ENCODE measurements at regions not wholly inside any gene's neighbourhood (a gene's known extent, or its start where the extent isn't known, plus 50 kb on each side); places are given as distances from the start of the nearest gene placed in this dataset.

DNA sequence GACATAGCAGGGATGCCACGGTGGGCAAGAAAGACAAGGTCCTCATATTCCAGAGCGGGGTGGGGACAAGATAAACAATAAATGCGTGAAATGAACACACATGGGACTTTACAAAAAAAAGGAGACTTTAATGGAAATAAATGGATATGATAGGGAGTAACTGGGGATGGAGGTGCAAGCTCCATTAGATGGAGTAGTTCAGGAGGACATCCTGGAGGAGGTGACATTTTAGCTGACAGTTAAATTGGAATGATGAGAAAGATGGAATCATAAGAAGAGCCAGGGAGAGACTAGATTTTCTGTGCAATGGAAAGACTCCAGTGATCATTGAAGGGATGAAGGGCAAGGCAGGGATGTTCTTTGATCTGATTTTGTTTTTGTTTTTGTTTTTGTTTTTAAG, 83.6 kb upstream of the MYL10 start:
- CTCF ChIA-PET, result interaction anchor here (0.6 to 0.7 kb wide), 2 partner anchors 18 to 201 kb away, joined by 5 to 6 read pairs; no protein-coding TSS in a partner anchor
- H3K4me1 Mint-ChIP-seq (ENCODE audit: low read depth, unreplicated experiment), result no peaks in the 10 kb centered on the region
- DNase-seq, result no peak
- no peak overlapping the region for H3K27ac Mint-ChIP-seq (ENCODE audit: unreplicated experiment)
- no TSS peak for BruUV-seq (replicated peaks)
- H3K9me3 Mint-ChIP-seq (ENCODE audit: low read depth, unreplicated experiment), result no peaks in the 10 kb centered on the region
- TF ChIP-seq, protein P1, sequence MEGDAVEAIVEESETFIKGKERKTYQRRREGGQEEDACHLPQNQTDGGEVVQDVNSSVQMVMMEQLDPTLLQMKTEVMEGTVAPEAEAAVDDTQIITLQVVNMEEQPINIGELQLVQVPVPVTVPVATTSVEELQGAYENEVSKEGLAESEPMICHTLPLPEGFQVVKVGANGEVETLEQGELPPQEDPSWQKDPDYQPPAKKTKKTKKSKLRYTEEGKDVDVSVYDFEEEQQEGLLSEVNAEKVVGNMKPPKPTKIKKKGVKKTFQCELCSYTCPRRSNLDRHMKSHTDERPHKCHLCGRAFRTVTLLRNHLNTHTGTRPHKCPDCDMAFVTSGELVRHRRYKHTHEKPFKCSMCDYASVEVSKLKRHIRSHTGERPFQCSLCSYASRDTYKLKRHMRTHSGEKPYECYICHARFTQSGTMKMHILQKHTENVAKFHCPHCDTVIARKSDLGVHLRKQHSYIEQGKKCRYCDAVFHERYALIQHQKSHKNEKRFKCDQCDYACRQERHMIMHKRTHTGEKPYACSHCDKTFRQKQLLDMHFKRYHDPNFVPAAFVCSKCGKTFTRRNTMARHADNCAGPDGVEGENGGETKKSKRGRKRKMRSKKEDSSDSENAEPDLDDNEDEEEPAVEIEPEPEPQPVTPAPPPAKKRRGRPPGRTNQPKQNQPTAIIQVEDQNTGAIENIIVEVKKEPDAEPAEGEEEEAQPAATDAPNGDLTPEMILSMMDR (IDR thresholded peaks at IDR 0.05; ENCODE audit: unreplicated experiment), result no peak
- intact Hi-C loops (cut with micrococcal nuclease; ENCODE audit: unreplicated experiment), result no loop called here
- H3K36me3 Mint-ChIP-seq (ENCODE audit: insufficient read depth, unreplicated experiment), result no peaks in the 10 kb centered on the region
- H3K27me3 Mint-ChIP-seq (ENCODE audit: unreplicated experiment), result peaks cover 21% of the 10 kb centered on the region
- H3K4me3 Mint-ChIP-seq (ENCODE audit: low read depth, unreplicated experiment), result no peak overlapping the region

DNA sequence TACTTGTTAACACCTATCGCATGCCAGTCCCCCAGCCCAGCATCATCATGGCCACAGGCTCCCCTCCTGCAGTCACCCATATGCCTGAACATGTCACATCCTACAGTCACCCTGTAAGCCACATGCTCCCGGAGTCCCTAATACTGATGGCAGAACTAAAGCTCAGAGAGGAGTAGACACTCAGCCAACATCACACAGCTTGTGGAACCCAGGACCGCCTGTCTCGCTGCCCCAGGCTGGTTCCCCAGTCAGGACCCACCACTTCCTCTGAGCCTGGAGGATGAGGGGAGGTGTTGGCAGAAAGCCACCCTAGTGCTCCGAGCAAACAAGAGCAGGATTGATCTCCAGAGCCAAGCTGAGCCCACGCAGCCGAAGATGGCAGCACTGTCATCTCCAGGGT, 85.0 kb upstream of the MYL10 start:
- intact Hi-C loops (cut with micrococcal nuclease; ENCODE audit: unreplicated experiment), result no loop called here
- CTCF ChIA-PET, result interaction anchor here (0.6 to 0.7 kb wide), 2 partner anchors 322 to 522 kb away, joined by 4 to 5 read pairs; no protein-coding TSS in a partner anchor
- DNase-seq, result no peak
- Mint-ChIP-seq H3K27ac (ENCODE audit: unreplicated experiment) (no peak overlapping the region), H3K9me3 (ENCODE audit: low read depth, unreplicated experiment) (no peaks in the 10 kb centered on the region), H3K27me3 (ENCODE audit: unreplicated experiment) (peaks cover 21% of the 10 kb centered on the region), H3K36me3 (ENCODE audit: insufficient read depth, unreplicated experiment) (no peaks in the 10 kb centered on the region), H3K4me3 (ENCODE audit: low read depth, unreplicated experiment) (no peak overlapping the region), H3K4me1 (ENCODE audit: low read depth, unreplicated experiment) (no peaks in the 10 kb centered on the region)
- TF ChIP-seq, protein P1 (IDR thresholded peaks at IDR 0.05; ENCODE audit: unreplicated experiment), result no peak
- no TSS peak for BruUV-seq (replicated peaks)

DNA sequence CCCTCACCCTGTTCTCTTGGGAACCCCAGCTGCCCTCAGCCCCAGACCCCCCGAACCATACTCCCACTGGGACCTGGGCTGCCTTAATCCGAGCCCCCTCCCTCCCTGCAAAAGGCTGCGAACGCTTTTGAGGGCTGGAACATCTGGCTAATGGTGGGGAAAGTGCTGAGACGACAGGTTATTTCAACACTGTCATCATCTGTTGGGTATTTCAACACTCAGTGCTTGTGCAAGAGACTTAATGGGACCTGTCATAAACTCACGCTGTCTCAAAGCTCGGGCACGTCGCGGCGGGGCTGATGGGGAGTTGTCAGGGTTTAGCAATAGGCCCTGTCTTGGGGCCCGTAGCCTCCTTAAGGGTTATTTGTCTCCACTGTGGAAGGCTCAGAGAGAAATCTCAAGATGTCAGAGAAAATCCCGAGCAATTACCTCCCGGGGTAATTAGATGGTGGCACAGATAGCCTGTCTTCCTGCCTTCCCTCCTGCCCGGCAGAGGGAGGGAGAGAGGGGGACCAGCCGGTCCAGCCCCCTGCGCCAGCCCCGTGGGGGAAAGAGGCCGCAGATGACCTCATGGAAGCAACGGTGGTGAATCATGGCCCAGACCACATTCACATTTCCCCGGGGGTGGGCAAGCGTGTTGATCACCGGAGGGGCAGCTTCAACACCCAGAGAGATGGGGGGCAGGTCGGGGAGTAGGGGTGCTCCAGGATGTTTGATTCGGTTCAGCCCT, 88.7 kb upstream of the MYL10 start:
- no peak for DNase-seq
- no peak overlapping the region for H3K27ac Mint-ChIP-seq (ENCODE audit: unreplicated experiment)
- TF ChIP-seq, protein P1 (IDR thresholded peaks at IDR 0.05; ENCODE audit: unreplicated experiment), result no peak
- intact Hi-C loops (cut with micrococcal nuclease; ENCODE audit: unreplicated experiment), result no loop called here
- CTCF ChIA-PET, result interaction anchor here (1.4 kb wide), 1 partner anchor 12 kb away, joined by 3 read pairs; no protein-coding TSS in a partner anchor
- H3K4me3 Mint-ChIP-seq (ENCODE audit: low read depth, unreplicated experiment), result no peak overlapping the region
- H3K4me1 Mint-ChIP-seq (ENCODE audit: low read depth, unreplicated experiment), result no peaks in the 10 kb centered on the region
- peaks cover 18% of the 10 kb centered on the region for H3K27me3 Mint-ChIP-seq (ENCODE audit: unreplicated experiment)
- no peaks in the 10 kb centered on the region for H3K9me3 Mint-ChIP-seq (ENCODE audit: low read depth, unreplicated experiment)
- H3K36me3 Mint-ChIP-seq (ENCODE audit: insufficient read depth, unreplicated experiment), result no peaks in the 10 kb centered on the region
- BruUV-seq (replicated peaks), result no TSS peak

DNA sequence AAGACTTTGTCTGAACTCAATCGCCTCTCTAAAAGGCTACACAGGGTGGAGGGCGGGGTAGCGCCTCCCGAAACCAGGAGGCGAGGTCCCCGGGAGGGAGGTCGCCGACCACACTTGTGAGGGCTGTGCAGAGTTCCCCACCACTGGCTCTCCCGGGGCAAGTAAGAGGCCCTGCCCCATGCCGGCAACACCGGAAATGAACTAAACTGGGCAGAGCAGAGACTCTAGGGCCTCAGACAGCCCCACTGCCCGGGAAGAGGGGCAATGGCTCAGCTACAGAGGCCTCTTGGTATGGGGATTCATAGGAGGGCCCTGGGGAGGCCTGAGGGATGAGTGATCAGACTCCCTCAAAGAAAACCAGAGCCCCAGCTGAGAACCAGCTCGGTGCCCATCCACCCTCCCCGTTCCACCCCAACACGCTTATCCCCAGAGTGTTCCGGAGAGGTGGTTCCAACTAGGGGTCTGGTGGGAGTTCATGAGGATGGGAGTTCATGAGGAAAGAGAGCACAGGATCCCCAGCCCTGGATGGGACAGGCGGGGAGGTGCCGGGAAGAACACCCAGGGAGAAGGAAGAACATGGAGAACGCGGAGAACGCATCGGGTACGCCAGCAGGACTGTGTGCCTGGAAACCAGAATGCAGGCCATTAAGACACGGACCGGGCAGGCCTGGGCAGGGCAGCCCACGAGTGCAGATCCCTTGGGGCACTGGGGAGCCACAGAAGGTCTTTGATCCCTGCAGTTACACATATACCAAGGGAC, 89.4 kb upstream of the MYL10 start:
- Mint-ChIP-seq H3K4me1 (ENCODE audit: low read depth, unreplicated experiment) (no peaks in the 10 kb centered on the region), H3K4me3 (ENCODE audit: low read depth, unreplicated experiment) (no peak overlapping the region), H3K36me3 (ENCODE audit: insufficient read depth, unreplicated experiment) (no peaks in the 10 kb centered on the region), H3K27ac (ENCODE audit: unreplicated experiment) (no peak overlapping the region), H3K27me3 (ENCODE audit: unreplicated experiment) (peaks cover 18% of the 10 kb centered on the region), H3K9me3 (ENCODE audit: low read depth, unreplicated experiment) (no peaks in the 10 kb centered on the region)
- no peak for DNase-seq
- CTCF ChIA-PET, result interaction anchor here (1.4 kb wide), 1 partner anchor 11 kb away, joined by 3 read pairs; no protein-coding TSS in a partner anchor
- TF ChIP-seq, protein P1 (IDR thresholded peaks at IDR 0.05; ENCODE audit: unreplicated experiment), result no peak
- intact Hi-C loops (cut with micrococcal nuclease; ENCODE audit: unreplicated experiment), result no loop called here
- BruUV-seq (replicated peaks), result no TSS peak

Data from Calu3 (cell line).